Left hindlimb (tissue), 1 donor: ENCODE measurements at regions not wholly inside any gene's neighbourhood (a gene's known extent, or its start where the extent isn't known, plus 50 kb on each side); places are given as distances from the start of the nearest gene placed in this dataset.
"Not testable (repeated sequence)": the region's sequence is repeated elsewhere in the genome, so short reads cannot be mapped to it uniquely, and the experiment has no call there.

Experiments
- DNase-seq: peaks from one replicate; pipeline ENCODE4 v3.0.0-alpha.2; 2018

- not testable (repeated sequence) for DNase-seq
These were observed 140.3 kb downstream of the RTP5 start for GRCh38 chr2:242009846-242010245.

- DNase-seq, result not testable (repeated sequence)
These were observed 141.0 kb downstream of the RTP5 start for GRCh38 chr2:242010252-242011166.

- DNase-seq, result no peak
These were observed 141.6 kb downstream of the RTP5 start for GRCh38 chr2:242011167-242011513.

GRCh38 chr2:242011516-242011915 lies 142.0 kb downstream of the RTP5 start:
- no peak for DNase-seq

- DNase-seq, result no peak
These were observed 142.6 kb downstream of the RTP5 start for GRCh38 chr2:242011991-242012764.

- DNase-seq, result no peak
These were observed 143.6 kb downstream of the RTP5 start for GRCh38 chr2:242012956-242013764.

GRCh38 chr2:242013771-242014170 lies 144.2 kb downstream of the RTP5 start:
- DNase-seq, result no peak

GRCh38 chr2:242015108-242016065 lies 145.9 kb downstream of the RTP5 start:
- DNase-seq, result no peak

- no peak for DNase-seq
These were observed 147.6 kb downstream of the RTP5 start for GRCh38 chr2:242017086-242017485.

GRCh38 chr2:242018416-242018815 lies 148.9 kb downstream of the RTP5 start:
- not testable (repeated sequence) for DNase-seq

GRCh38 chr2:242019344-242019743 lies 149.8 kb downstream of the RTP5 start:
- DNase-seq, result no peak

GRCh38 chr2:242020196-242021004 lies 150.9 kb downstream of the RTP5 start:
- no peak for DNase-seq

GRCh38 chr2:242022550-242023290 lies 153.2 kb downstream of the RTP5 start:
- no peak for DNase-seq

GRCh38 chr2:242024751-242025355 lies 155.3 kb downstream of the RTP5 start:
- no peak for DNase-seq

GRCh38 chr2:242027676-242028450 lies 158.3 kb downstream of the RTP5 start:
- no peak for DNase-seq

- no peak for DNase-seq
These were observed 160.1 kb downstream of the RTP5 start for GRCh38 chr2:242029422-242030225.

GRCh38 chr2:242030226-242030575 lies 160.7 kb downstream of the RTP5 start:
- DNase-seq, result no peak

- no peak for DNase-seq
These were observed 161.3 kb downstream of the RTP5 start for GRCh38 chr2:242030858-242031257.
